ENCODE measurements at regions not wholly inside any gene's neighbourhood (a gene's known extent, or its start where the extent isn't known, plus 50 kb on each side); places are given as distances from the start of the nearest gene placed in this dataset.

DNA sequence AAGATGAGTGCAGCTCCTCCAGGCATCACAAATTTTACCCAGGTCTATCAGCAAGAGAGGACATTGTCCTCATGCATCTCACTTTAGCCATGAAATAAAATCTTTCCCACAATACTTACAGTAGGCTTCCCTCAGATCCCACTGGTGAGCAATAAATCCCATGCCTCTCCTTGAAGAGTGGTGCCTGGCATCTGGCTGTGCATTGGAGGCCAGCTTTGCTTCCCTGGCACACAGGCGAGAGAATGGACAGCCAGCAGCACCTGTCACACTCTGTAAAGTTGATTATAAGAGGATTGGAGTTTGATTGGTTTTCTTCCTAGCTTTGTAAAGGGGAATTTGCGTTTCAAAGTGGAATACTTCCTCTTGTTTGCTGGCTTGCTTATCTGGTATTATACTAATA is 1153.9 kb downstream of the AACS start:
- FAIRE-seq = no peak
- Histone ChIP-seq H3K27me3 (replicated peaks in 1 of 4; ENCODE audit: control insufficient read depth in 3 of 4, extremely low read depth in 1 of 4, insufficient read depth in 3 of 4, low read length in 3 of 4) (no peaks in the 10 kb centered on the region), H2BK20ac (ENCODE audit: low read length) (no peak overlapping the region), H4K91ac (replicated peaks; ENCODE audit: insufficient read length, low read length) (no peak overlapping the region), H2BK15ac (ENCODE audit: low read length) (no peak overlapping the region), H2BK5ac (ENCODE audit: low read depth, low read length) (no peak overlapping the region), H2AK5ac (ENCODE audit: low read depth, low read length) (no peak overlapping the region), H3K4me3 (ENCODE audit: extremely low read depth in 1 of 4, insufficient read depth in 2 of 4, low read depth in 3 of 4, low read length in 4 of 4) (no peak overlapping the region), H3K4me1 (replicated peaks in 1 of 4; ENCODE audit: control insufficient read depth in 3 of 4, insufficient read depth in 4 of 4, low read length in 3 of 4) (peaks cover 0 to 4% (median 2%) of the 10 kb centered on the region in 4 experiments; a peak in 5 of 7 replicates), H3K9me3 (ENCODE audit: insufficient read depth in 2 of 2, low read depth in 1 of 2, low read length in 1 of 2) (no peaks in the 10 kb centered on the region), H3K79me1 (ENCODE audit: low read depth, low read length) (no peaks in the 10 kb centered on the region), H3K9ac (replicated peaks in 1 of 4; ENCODE audit: extremely low read depth in 1 of 4, low read depth in 3 of 4, low read length in 3 of 4) (no peak overlapping the region), H2BK120ac (replicated peaks; ENCODE audit: low read depth, low read length) (no peak overlapping the region), H3K56ac (replicated peaks; ENCODE audit: insufficient read length, low read depth, low read length) (no peak overlapping the region), H3K4me2 (ENCODE audit: insufficient read depth in 1 of 2, low read depth in 2 of 2, low read length in 2 of 2) (no peak overlapping the region), H4K8ac (ENCODE audit: extremely low read depth, insufficient read depth, low read length) (0 out of 2 replicates have a peak overlapping the region, but pooled peaks have one; percentile 69), H3K4ac (replicated peaks; ENCODE audit: insufficient read length, low read depth, low read length) (no peak overlapping the region), H2AFZ (ENCODE audit: low read length) (no peak overlapping the region), H3K14ac (ENCODE audit: insufficient read length) (no peak overlapping the region), H2BK12ac (ENCODE audit: low read depth, low read length) (no peak overlapping the region), H3K27ac (ENCODE audit: low read depth, low read length) (no peak overlapping the region), H3K23me2 (ENCODE audit: low read depth, low read length) (no peaks in the 10 kb centered on the region), H3K18ac (ENCODE audit: extremely low read depth, low read length) (no peak overlapping the region), H3K23ac (ENCODE audit: insufficient read length) (no peak overlapping the region), H4K5ac (ENCODE audit: insufficient read length, low read depth, low read length) (no peak overlapping the region), H4K20me1 (replicated peaks in 1 of 2; ENCODE audit: control insufficient read depth in 1 of 2, insufficient read depth in 2 of 2, low read length in 2 of 2) (no peaks in the 10 kb centered on the region), H3K36me3 (ENCODE audit: control insufficient read depth in 2 of 4, insufficient read depth in 4 of 4, low read length in 3 of 4) (no peaks in the 10 kb centered on the region), H3K79me2 (ENCODE audit: control insufficient read depth in 1 of 2, insufficient read depth in 2 of 2, low read length in 2 of 2) (no peaks in the 10 kb centered on the region)
- no peak for DNase-seq (ENCODE audit: low read depth in 1 of 2, low spot score in 2 of 2)
- CTCF ChIA-PET (ENCODE audit: partially characterized antibody) = interaction anchor here (1.2 to 2.1 kb wide), 4 partner anchors 17 to 129 kb away, joined by 3 to 5 read pairs (median 4); no protein-coding TSS in a partner anchor
- 88% methylated on average over 2 of the region's 2 CpGs; no CpG with 5 or more reads in 1 of the 2 experiments for WGBS, 2 experiments (ENCODE audit: extremely low coverage in 1 of 2, insufficient coverage in 1 of 2, insufficient read length in 1 of 2, insufficient replicate concordance in 2 of 2, low coverage in 1 of 2, low lambda C conversion rate in 2 of 2, missing lambda C conversion rate in 1 of 2)
- POLR2A ChIA-PET (ENCODE audit: partially characterized antibody) = no interaction called here
- TF ChIP-seq CBX5 (IDR thresholded peaks at IDR 0.05; ENCODE audit: low read depth, low read length) (no peak), ZNF274 (IDR thresholded peaks at IDR 0.05; ENCODE audit: borderline replicate concordance, extremely low read depth, low read length) (no peak), CBX8 (IDR thresholded peaks at IDR 0.05; ENCODE audit: borderline replicate concordance, low read depth, low read length) (no peak), POLR2A (IDR thresholded peaks at IDR 0.05; ENCODE audit: control extremely low read depth in 1 of 2, low read depth in 2 of 2, low read length in 2 of 2) (no peak), EZH2 (IDR thresholded peaks at IDR 0.05; ENCODE audit: low read depth, low read length, severe bottlenecking) (no peak)
